Loucy (cell line): ENCODE measurements at regions not wholly inside any gene's neighbourhood (a gene's known extent, or its start where the extent isn't known, plus 50 kb on each side); places are given as distances from the start of the nearest gene placed in this dataset.

Experiments used
- H2AFZ ChIP-seq: fragments of 200-600 bp; sonication (generic); 2 replicates; pipeline ENCODE4 v1.6.0; 2016; ENCODE audit warnings: antibody characterized with exemption, mild to moderate bottlenecking, low read length, moderate library complexity
- H3F3A ChIP-seq: fragments of 200-600 bp; 2 replicates; pipeline ENCODE4 v1.6.0; 2016; ENCODE audit warnings: antibody characterized with exemption, low read depth, mild to moderate bottlenecking
- H3K27me3 ChIP-seq: fragments of 200-600 bp; sonication (generic); 2 replicates; pipeline ENCODE4 v1.6.1; 2014; ENCODE audit warnings: low read length, mild to moderate bottlenecking; ENCODE audit not compliant: insufficient read depth, poor library complexity, severe bottlenecking
- H3K36me3 ChIP-seq: fragments of 200-600 bp; sonication (generic); 2 replicates; pipeline ENCODE4 v1.6.1; 2016; ENCODE audit warnings: low read length; ENCODE audit not compliant: insufficient read depth
- H3K4me1 ChIP-seq: fragments of 200-600 bp; sonication (generic); 2 replicates; pipeline ENCODE4 v1.5.1; 2014; ENCODE audit warnings: low read length, mild to moderate bottlenecking; ENCODE audit not compliant: insufficient read depth, poor library complexity, severe bottlenecking
- H3K4me2 ChIP-seq: fragments of 200-600 bp; sonication (generic); 2 replicates; pipeline ENCODE4 v1.6.0; 2014; ENCODE audit warnings: antibody characterized with exemption, low read length, low read depth, mild to moderate bottlenecking; ENCODE audit not compliant: poor library complexity, severe bottlenecking
- H3K4me3 ChIP-seq: fragments of 200-600 bp; sonication (generic); 2 replicates; pipeline ENCODE4 v1.5.1; 2014; ENCODE audit warnings: low read length, mild to moderate bottlenecking, mixed read lengths; ENCODE audit not compliant: poor library complexity, severe bottlenecking
- H3K79me2 ChIP-seq: fragments of 200-600 bp; sonication (generic); 2 replicates; pipeline ENCODE4 v1.6.1; 2014; ENCODE audit warnings: low read length; ENCODE audit not compliant: insufficient read depth
- H3K9ac ChIP-seq: fragments of 200-600 bp; sonication (generic); 2 replicates; pipeline ENCODE4 v1.6.0; 2014; ENCODE audit warnings: mild to moderate bottlenecking, low read depth, low read length, moderate library complexity; ENCODE audit not compliant: poor library complexity, severe bottlenecking
- H3K9me2 ChIP-seq: fragments of 200-600 bp; sonication (generic); replicated peaks from 2 replicates; pipeline ENCODE4 v1.6.1; 2016; ENCODE audit warnings: low read depth, low read length, mixed read lengths
- H3K9me3 ChIP-seq: fragments of 200-600 bp; sonication (generic); 2 replicates; pipeline ENCODE4 v1.6.1; 2014; ENCODE audit warnings: mild to moderate bottlenecking, antibody characterized with exemption, low read length, low read depth; ENCODE audit not compliant: insufficient read depth
- H4K20me1 ChIP-seq: fragments of 200-600 bp; sonication (generic); 2 replicates; pipeline ENCODE4 v1.6.0; 2014; ENCODE audit warnings: antibody characterized with exemption, low read length, mild to moderate bottlenecking; ENCODE audit not compliant: insufficient read depth, poor library complexity, severe bottlenecking
- CTCF ChIP-seq: fragments of 200-600 bp; sonication (generic); conservative IDR thresholded peaks from 2 replicates; pipeline ENCODE4 v1.5.1; 2014; ENCODE audit warnings: mild to moderate bottlenecking, antibody characterized with exemption, low read length
- EZH2phosphoT487 ChIP-seq: fragments of 200-600 bp; IDR thresholded peaks from 2 replicates; pipeline ENCODE4 v1.6.1; 2018; ENCODE audit warnings: antibody characterized with exemption, mild to moderate bottlenecking, moderate library complexity, borderline replicate concordance

- Histone ChIP-seq H3K4me3 (no peak overlapping the region), H3K36me3 (no peaks in the 10 kb centered on the region), H3K4me2 (no peak overlapping the region), H3K27me3 (no peaks in the 10 kb centered on the region), H3K4me1 (no peaks in the 10 kb centered on the region), H3K9ac (no peak overlapping the region), H3K9me3 (no peaks in the 10 kb centered on the region), H3K9me2 (no peaks in the 10 kb centered on the region), H2AFZ (no peak overlapping the region), H3F3A (no peaks in the 10 kb centered on the region), H4K20me1 (no peaks in the 10 kb centered on the region), H3K79me2 (no peaks in the 10 kb centered on the region)
- TF ChIP-seq CTCF = no peak
- no peak for TF ChIP-seq EZH2phosphoT487
These were observed 1183.7 kb downstream of the FSTL5 start for GRCh38 chr4:160980091-160980490.

DNA sequence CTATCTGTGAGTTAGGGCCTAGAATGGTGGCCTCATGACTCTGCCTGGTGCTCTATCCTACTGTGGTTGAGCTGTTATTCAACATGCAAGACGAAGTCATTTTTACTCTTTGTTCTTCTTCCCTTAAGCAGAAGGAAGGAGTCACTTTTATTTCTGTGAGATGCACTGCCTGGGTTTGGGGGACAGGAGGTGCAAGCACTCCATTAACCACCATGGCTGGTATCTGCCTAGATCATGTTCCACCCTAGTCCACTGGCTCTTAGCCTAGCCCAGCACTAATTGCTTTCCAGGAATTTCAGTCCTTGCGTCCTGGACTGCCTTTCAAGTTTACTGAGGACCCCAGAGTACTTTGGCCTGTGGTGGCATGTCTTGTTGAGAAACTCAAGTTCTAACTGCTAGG, 1182.7 kb downstream of the FSTL5 start:
- no peak overlapping the region for H3K4me2 ChIP-seq
- no peaks in the 10 kb centered on the region for H3K79me2 ChIP-seq
- H3K36me3 ChIP-seq = no peaks in the 10 kb centered on the region
- no peak overlapping the region for H3K9ac ChIP-seq
- no peaks in the 10 kb centered on the region for H3F3A ChIP-seq
- no peak overlapping the region for H3K4me3 ChIP-seq
- no peaks in the 10 kb centered on the region for H3K9me2 ChIP-seq
- no peaks in the 10 kb centered on the region for H3K4me1 ChIP-seq
- H4K20me1 ChIP-seq = no peaks in the 10 kb centered on the region
- no peak overlapping the region for H2AFZ ChIP-seq
- TF ChIP-seq CTCF = no peak
- TF ChIP-seq EZH2phosphoT487 = no peak
- no peaks in the 10 kb centered on the region for H3K9me3 ChIP-seq
- no peaks in the 10 kb centered on the region for H3K27me3 ChIP-seq

GRCh38 chr4:160983035-160983434, 1180.8 kb downstream of the FSTL5 start:
- no peak for TF ChIP-seq CTCF
- TF ChIP-seq EZH2phosphoT487 = no peak
- Histone ChIP-seq H3F3A (no peaks in the 10 kb centered on the region), H3K9ac (no peak overlapping the region), H3K9me3 (no peaks in the 10 kb centered on the region), H3K4me2 (no peak overlapping the region), H3K79me2 (no peaks in the 10 kb centered on the region), H3K4me1 (no peaks in the 10 kb centered on the region), H3K4me3 (no peak overlapping the region), H3K9me2 (no peaks in the 10 kb centered on the region), H3K36me3 (no peaks in the 10 kb centered on the region), H4K20me1 (no peaks in the 10 kb centered on the region), H3K27me3 (no peaks in the 10 kb centered on the region), H2AFZ (no peak overlapping the region)
